ENCODE measurements at regions not wholly inside any gene's neighbourhood (a gene's known extent, or its start where the extent isn't known, plus 50 kb on each side); places are given as distances from the start of the nearest gene placed in this dataset.

DNA sequence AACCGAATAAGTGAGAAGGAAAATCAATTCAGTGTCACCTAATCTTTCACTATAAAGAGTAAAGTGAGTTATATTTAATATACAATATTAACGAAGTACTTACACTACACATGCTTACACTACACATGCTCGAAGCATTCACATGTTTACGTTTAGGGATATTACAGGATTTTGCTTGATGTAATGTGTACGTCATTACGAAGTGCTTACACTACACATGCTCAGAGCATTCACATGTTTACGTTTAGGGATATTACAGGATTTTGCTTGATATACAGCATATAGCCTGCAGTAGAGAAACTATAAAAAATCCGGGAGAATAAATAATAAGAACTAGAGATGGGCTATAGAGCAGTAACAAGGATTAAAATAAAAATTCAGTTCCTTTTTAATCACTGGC, 538.8 kb upstream of the CXADR start:
- TF ChIP-seq CTCF (IDR thresholded peaks at IDR 0.05 in 4 of 5, conservative IDR thresholded peaks at IDR 0.05 in 1 of 5) (no peak), POLR2A (IDR thresholded peaks at IDR 0.05) (no peak)

Measured in gastrocnemius medialis (tissue), 4 donors.